HK-2 (cell line): ENCODE measurements at regions not wholly inside any gene's neighbourhood (a gene's known extent, or its start where the extent isn't known, plus 50 kb on each side); places are given as distances from the start of the nearest gene placed in this dataset.

Experiments used
- DNase-seq: peaks from one replicate; pipeline ENCODE4 v3.0.0-alpha.2; 2018; ENCODE audit not compliant: unreplicated experiment

DNA sequence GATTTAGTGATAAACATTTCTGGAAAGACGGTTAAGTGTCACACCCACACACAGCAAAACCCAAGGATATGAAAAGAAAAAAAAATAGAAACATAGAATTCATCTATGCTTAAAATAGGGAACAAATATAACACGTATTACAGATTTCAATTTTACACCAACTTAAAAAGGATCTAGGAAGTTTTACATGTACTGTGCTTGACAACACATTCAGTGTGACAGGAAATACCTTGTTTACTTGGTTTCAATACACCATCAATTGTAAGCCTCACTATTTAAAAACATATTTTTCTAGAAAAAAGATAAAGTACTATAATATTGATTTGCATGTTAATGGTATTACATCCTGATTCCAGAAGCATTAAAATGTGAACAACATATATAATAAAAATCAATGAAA, 77.0 kb upstream of the SPRY1 start:
- DNase-seq = no peak

DNA sequence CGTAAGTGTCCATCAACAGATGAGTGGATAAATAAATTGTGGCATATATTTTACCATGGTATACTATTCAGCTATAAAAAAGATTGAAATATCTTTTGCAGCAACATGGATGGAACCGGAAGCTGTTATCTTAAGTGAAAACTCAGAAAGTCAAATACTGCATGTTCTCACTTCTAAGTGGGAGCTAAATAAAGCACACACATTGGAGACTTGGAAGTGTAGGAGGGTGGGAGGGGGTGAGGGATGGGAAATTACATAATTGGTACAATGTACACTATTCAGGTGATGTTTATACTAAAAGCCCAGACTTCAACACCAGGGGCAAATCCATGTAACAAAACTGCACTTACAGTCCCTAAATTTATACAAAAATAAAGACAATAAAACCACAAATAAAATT, 72.6 kb upstream of the SPRY1 start:
- DNase-seq = no peak

DNA sequence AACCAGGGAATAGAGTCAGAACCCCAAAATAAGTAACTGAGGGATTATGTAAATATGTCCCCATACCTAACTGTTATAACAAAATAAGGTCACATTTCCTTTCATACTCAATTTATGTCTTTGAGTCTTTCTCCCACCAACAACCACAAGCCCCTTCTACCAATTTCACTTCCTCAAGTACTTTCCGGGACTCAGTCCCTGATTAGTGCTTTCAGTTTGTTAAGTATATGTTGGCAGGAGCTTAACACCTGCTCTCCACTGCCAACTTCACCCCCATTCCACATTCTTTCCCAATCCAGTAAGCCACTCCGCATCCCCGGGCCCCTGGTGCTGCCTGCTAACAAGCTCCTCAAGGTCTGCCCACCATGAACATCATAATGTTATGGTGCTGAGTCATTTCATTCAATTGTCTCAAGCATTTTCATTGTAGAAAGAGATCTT, 71.3 kb upstream of the SPRY1 start:
- DNase-seq = no peak

DNA sequence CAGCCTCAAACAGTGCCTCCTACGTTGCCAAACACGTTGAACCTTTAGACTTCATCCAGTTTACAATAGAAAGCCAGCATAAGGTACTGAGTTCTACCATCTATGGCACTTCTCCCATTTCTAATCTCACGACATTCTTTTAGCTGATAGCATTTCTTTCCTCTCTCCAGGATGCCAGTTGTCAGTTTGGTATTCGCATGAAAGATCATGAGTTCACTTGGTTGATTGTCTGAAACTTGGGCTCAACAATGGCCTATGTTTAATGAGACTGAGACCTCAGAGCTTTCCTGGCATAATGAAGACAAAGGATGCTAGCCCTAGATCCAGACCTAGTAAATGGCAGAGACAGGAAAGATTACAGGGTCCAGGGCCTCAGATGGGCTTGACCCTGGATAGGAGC, 69.2 kb upstream of the SPRY1 start:
- no peak for DNase-seq

GRCh38 chr4:123327846-123328429, 68.7 kb upstream of the SPRY1 start:
- DNase-seq = no peak

DNA sequence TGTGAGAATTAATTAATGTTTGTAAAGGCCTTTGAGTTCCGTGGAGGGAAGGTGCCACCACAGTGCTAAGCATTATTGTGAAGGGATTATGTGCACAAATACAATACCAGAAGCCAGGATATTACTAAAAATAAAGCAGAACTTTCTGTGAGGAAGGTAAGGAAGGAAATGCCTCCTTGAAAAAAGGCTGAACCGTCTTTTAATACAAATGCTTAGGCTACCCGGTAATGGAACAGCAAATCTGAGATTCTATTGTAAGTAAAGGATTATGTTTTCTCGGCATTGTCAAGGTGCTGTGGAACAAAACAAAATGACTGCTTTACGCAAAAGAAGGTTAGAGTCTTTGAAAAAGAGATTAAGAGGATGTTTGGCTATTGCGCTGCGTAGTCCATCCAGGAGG, 57.9 kb upstream of the SPRY1 start:
- DNase-seq = no peak

DNA sequence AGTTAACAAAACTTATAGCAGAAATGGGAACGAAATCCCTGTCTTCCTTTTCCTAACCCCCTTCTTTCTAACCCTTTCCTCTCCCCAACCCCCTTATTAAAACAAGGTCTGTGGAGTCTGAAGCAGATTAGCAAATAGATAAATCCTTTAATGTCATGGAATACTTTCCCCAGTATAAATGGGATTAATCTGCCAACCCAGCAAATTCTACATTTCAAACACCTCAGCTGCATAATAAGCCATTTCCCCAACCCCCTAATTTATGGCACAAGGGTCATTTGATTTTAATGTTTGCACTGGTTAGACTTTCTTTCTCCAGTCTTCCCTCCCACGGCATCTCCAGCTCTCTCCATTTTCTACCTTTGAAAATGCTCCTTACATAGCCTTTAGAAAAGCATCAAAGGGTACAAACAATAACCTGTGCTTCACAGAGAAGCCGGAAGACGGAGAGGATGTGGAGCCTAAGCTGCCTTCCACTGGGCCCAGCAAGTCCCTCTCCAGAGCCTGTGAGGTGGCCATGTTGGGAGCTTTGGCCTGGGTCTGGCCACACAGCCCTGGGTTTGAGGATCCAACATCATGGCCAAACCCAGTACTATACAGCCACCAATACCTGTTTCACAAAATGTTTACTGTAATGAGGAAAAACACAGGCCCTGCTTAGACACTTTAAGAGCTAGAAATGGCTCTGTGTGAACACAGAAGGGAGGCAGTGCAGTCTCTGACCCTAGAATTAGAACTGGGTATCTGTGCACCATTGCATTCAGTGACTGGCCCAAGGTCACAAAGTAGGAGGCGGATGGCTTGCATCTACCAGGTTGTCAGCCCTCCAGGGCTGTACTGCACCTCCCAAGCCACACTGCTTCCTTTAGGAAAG, 56.9 kb upstream of the SPRY1 start:
- DNase-seq = peak; percentile 6

- DNase-seq = no peak
Measured at GRCh38 chr4:123340381-123340701, 56.3 kb upstream of the SPRY1 start.

- no peak for DNase-seq
Measured at GRCh38 chr4:123342498-123342897, 54.1 kb upstream of the SPRY1 start.

- no peak for DNase-seq
Measured at GRCh38 chr4:123343400-123344041, 53.1 kb upstream of the SPRY1 start.

GRCh38 chr4:123345137-123345934, 51.3 kb upstream of the SPRY1 start:
- DNase-seq = no peak

DNA sequence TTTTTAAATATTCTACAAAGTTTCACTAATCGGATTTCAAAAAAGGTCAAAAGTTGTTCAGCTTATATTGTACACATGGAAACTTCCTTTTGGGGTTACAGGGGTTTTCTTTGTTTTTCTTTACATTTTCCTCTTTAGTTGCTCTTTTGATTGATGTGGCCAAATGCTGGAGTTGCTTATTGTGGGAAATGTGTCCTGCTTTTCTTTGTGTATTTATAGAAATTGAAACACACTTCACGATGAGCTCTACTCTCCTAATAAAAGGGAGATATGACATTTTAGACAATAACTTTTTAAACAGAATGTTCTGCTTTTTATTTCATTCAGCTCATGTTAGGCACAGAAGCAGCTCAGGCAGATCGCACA, 50.7 kb upstream of the SPRY1 start:
- DNase-seq = no peak

GRCh38 chr4:123346330-123346940, 50.2 kb upstream of the SPRY1 start:
- DNase-seq = no peak
